HG02970 (cell line): ENCODE measurements at regions not wholly inside any gene's neighbourhood (a gene's known extent, or its start where the extent isn't known, plus 50 kb on each side); places are given as distances from the start of the nearest gene placed in this dataset.

Experiments used
- ATAC-seq: cut with Tn5 transposase; IDR thresholded peaks from one replicate; pipeline ENCODE4 v1.9.1; 2021; ENCODE audit warnings: mild to moderate bottlenecking, moderate library complexity, moderate number of reproducible peaks; ENCODE audit not compliant: unreplicated experiment, low FRiP score

GRCh38 chr5:52491071-52491787 is 296.5 kb upstream of the ITGA1 start:
- ATAC-seq: no peak

DNA sequence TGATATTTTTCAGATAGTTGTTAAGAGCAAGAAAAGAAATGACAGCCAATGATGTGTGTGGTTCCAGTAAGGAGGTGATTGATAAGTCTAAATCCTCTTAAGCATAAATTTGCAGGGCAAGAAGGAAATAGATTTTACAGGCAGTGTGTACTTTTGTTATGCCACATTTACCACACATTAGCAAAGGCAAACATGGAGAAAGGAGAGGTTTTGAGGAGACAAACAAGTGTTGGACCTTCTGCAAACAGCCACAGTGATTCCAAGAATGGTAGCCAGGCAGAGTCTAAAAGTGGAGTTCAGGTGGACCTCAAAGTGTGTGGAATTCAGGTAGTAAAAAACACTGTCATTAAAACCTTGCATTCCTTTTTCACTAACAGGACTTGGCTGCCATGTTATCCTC is 295.9 kb upstream of the ITGA1 start:
- no peak for ATAC-seq

DNA sequence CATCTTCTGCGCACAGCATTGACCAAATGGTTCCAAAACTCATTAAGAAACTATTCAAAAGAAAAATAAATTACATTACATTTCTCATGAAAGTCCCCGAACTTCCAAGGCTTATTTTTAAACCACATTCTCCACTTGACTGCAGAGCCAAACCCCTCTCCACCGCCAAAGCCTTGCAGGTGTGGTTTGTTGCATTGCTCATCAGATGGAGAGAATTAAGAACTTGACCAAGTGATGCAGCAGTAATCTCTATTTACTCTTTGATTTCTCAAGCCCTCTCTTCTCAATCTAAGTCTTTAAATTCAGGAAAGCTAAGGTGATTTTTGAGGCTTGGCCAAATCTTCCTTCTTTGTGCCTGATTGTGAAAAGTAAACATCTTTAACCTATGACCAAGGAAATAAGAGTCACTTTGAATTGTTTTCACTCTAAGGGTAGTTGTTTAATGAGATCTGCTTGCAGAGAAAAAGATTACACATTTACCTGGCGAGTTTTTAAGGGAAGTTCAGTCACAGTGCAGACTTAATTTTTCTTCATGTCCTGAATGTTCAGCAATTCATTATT is 290.5 kb upstream of the ITGA1 start:
- no peak for ATAC-seq

DNA sequence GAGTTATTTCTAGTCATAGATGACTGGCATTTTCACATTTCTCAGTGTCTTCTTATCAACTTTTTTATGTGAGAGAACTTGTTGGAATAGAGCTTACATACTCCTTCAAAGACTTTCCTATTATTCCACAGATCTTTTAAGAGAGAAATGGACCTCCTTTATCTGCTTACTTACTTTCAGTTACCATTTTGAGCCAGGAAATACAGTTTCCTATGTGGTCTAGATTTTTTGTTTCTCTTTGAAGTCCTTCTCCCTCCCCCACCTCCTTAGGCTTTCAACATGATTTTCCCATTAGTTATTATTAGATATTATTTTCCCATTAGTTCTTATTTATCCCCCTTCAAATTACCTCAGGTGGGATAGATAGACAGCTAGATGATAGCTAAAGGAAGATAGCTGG is 289.1 kb upstream of the ITGA1 start:
- no peak for ATAC-seq

DNA sequence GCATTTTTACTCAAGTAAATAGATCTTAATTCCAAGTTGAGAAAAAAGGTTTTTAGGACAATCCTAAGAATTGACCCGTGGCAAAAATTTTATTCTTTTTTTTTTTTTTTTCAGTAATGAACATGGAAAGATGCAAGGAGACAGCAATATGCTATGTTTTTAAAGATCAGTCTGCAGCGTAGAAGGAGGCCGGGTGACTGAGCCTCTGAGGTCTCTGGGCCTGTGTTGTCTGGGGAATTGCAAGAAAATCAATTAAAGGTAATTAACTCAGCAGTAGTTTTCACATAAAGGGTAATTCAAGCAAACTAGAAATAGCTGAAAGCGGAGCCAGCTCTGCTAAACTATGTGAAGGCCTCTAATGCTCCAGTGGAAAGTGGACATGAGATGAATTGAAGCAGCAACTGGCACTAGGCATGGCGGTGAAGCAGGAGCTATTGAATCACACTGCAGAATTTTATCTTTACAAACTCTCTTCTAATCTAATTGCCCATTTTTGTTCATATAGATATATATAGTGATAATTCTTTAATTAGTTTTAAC is 285.2 kb upstream of the ITGA1 start:
- ATAC-seq: no peak

GRCh38 chr5:52504584-52505240 is 283.0 kb upstream of the ITGA1 start:
- no peak for ATAC-seq

DNA sequence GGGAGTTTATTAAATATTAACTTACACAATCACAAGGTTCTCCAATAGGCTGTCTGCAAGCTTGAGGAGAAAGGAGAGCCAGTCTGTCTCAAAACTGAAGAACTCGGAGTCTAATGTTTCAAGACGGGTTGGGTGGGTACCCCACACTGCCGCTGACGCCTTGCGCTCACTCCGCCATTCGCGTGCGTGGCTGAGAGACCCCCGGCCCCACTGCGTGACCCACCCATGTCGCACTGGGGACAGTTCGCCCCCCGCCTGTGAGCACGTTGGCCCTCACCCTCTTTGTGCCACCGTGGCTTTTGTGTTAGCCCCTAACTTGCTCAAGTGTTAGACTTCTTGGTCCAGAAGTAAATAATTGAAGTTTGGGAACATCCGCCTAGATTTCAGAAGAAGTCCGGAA is 270.0 kb upstream of the ITGA1 start:
- no peak for ATAC-seq

DNA sequence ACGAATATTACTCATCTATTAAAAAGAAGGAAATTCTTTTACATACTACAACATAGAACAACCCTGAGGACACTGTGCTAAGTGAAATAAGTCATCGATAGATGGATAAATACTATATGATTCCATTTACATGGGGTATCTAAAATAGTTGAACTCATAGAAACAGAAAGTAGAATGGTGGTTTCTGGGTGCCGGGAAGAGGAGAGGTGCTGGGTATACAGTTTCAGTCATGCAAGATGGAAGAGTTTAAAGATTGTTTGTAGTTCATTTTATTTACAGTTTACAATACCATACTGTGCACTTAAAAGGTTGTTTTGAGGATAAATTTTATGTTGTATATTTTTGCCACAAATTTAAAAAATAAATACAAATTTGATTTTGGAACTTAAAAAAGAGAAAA is 267.5 kb upstream of the ITGA1 start:
- ATAC-seq: no peak

DNA sequence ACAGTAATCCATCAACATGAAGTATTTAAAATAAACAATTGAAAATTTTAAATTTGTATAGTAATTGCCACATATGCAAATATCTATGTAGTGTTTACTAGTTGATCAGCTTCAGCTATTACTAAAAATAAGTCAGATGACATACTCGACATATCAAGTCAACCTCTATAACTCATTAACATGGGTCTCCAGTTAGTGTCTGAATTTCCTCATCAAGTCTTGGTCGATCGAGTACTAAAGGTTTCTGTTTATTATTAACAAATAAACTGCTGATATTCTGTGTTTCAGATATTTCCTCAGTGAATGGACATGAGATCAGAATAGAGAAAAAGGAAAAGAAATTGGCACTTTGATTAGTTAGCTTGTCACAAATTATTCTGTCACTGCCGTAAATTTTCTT is 266.5 kb upstream of the ITGA1 start:
- ATAC-seq: no peak

DNA sequence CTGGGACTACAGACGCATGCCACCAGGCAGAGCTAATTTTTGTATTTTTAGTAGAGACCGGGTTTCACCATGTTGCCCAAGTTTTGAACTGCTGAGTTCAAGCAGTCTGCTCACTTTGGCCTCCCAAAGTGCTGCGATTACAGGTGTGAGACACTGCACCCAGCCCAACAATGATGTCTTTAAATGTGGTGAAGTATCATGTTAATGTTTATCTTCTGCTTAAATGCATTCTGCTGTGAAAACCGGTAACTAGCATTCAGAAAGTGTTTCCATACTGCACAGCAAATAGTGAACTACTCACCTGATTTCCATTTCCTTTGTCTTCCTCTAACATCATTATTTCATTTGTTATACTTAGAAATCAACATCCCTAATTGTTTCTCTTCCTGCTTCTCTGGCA is 264.0 kb upstream of the ITGA1 start:
- no peak for ATAC-seq

DNA sequence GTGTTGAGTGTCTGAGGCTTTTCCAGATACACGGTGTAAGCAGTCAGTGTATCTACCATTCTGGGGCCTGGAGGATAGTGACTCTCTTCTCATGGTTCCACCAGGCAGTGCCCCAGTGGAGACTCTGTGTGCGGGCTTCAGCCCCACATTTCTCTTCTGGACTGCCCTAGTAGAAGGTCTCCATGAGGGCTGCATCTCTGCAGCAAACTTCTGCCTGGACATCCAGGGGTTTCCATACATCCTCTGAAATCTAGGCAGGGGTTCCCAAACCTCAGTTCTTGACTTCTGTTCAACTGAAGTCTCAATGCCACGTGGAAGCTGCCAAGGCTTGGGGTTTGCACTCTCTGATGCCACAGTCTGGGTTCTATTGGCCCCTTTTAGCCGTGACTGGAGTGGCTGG is 256.6 kb upstream of the ITGA1 start:
- no peak for ATAC-seq

DNA sequence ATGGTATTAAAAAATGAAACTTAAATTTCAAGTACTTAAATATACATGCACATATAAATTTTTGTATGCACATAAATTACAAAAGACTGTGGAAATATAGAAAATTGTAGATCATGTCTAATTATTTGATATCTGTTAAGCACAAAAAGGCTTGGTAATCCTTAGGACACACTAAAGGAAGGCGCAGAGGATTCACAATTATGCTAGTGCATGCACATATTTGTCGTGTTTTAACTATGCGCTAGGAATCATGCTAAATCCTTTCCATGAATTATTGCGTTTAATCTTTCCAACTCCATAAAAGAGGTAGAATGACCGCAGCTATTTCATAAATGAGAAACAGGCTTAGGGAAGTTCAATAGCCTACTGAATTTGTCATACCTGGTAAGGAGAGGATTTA is 244.1 kb upstream of the ITGA1 start:
- ATAC-seq: no peak

GRCh38 chr5:52544738-52545137 is 243.0 kb upstream of the ITGA1 start:
- ATAC-seq: no peak

GRCh38 chr5:52554293-52554692 is 233.4 kb upstream of the ITGA1 start:
- no peak for ATAC-seq

- ATAC-seq: no peak
Measured at GRCh38 chr5:52560366-52560765, 227.3 kb upstream of the ITGA1 start.

DNA sequence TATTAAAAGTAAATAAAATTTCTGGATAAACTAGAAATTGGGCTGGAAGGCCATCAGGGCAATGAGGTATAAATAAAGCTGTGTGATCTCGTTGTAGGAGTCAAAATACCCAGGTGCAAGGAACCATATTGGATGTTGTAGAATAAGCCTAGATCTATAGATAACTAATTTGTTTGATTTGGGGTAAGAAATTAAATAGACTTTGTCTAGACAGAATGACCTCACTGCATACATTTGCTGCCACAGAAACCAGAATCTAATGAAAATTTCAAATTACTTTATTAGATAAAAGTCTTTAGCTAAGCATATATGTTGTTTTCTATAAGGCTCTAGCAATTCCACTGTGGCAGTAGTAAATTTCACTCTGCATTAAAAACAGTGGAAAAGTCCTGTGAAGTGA is 225.2 kb upstream of the ITGA1 start:
- no peak for ATAC-seq

DNA sequence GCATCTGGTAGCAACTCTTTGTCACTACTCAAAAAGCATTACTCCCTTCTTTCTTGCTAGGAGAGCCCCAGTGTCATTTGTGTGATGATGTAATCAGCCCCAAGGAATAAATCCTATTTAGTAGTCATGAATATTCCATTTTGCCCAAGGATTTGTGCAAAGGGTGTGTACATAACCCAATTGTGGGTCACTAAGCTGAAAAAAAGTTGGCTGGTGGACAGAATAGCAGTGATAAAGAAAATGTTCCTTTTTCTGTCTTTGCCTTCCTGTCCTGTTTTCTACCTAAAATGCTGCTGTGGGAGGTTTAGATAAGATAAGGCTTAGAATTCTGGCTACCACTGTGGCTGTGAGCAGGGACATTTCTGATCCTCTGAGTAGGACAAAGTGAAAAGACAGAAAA is 223.1 kb upstream of the ITGA1 start:
- ATAC-seq: no peak

- no peak for ATAC-seq
Measured at GRCh38 chr5:52577546-52577945, 210.2 kb upstream of the ITGA1 start.

GRCh38 chr5:52579391-52579790 is 208.3 kb upstream of the ITGA1 start:
- no peak for ATAC-seq

GRCh38 chr5:52580921-52581320 is 206.8 kb upstream of the ITGA1 start:
- no peak for ATAC-seq

DNA sequence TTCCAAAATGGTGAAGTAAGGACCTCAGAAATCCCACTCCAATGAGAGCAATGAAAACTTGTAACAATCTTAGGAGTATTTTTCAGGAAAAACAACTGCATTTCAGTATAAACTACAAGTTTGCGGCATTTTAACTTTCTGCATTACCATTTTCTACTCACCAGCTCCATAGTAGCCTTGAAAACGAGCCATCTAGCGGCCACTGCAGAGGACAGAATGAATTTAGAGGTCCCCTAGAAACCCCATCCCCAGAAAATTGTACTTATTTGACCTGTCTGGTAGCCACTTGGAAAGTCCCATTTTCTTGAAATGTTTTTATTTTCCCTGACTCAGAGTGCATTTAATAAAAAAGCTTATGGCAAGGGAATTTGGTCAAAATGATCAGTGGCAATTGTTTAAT is 205.4 kb upstream of the ITGA1 start:
- no peak for ATAC-seq

GRCh38 chr5:52587131-52587530 is 200.6 kb upstream of the ITGA1 start:
- no peak for ATAC-seq
